ENCODE measurements at regions not wholly inside any gene's neighbourhood (a gene's known extent, or its start where the extent isn't known, plus 50 kb on each side); places are given as distances from the start of the nearest gene placed in this dataset.

DNA sequence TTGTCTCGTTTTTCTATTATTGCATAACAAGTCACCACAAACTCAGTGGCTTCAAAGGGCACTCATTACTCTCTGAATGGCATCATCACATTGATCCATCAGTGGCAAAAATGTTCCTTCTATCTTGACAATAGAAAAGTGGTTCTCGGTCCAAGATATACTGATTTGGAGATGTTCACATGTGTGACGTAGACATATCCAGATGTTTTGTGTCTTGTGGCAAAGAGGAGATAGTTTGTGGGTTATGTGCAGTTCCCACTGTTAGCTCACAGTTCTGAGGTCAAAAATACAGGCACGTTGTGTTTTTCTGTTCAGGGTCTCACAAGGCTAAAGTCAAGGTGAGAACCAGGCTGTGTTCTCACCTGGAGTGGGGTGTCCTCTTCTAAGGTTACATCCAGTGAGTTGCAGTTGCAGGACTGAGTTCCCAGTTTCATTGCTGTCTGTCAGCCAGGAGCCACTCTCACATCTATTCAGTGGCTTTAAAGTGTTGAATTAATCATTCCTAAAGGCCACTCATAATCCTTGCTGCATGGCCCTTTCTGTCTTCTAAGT, 55.3 kb downstream of the GAS1 start:
- no peak for TF ChIP-seq CTCF (IDR thresholded peaks at IDR 0.05; ENCODE audit: low read length)
- TF ChIP-seq EZH2 (IDR thresholded peaks at IDR 0.05; ENCODE audit: borderline replicate concordance, low read length), result no peak

All from OCI-LY1 (cell line).